ENCODE measurements at regions not wholly inside any gene's neighbourhood (a gene's known extent, or its start where the extent isn't known, plus 50 kb on each side); places are given as distances from the start of the nearest gene placed in this dataset.
"Not testable (repeated sequence)": the region's sequence is repeated elsewhere in the genome, so short reads cannot be mapped to it uniquely, and the experiment has no call there.

DNA sequence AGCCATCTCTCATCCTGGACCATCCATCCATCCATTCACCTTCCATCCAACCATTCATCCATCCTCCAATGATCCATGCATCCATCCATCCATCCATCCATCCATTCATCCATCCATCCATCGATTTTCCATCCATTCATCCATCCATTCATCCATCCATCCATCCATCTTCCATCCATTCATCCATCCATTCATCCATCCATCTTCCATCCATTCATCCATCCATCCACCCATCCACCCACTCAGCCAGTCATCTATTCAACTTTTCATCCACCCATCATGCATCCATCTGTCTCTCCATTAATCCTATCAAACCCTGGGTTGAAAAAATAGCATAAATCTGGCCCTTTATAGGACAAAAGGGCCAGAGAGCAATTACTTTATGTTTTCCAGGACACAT is 158.3 kb upstream of the WSCD1 start:
- no peak for DNase-seq

DNA sequence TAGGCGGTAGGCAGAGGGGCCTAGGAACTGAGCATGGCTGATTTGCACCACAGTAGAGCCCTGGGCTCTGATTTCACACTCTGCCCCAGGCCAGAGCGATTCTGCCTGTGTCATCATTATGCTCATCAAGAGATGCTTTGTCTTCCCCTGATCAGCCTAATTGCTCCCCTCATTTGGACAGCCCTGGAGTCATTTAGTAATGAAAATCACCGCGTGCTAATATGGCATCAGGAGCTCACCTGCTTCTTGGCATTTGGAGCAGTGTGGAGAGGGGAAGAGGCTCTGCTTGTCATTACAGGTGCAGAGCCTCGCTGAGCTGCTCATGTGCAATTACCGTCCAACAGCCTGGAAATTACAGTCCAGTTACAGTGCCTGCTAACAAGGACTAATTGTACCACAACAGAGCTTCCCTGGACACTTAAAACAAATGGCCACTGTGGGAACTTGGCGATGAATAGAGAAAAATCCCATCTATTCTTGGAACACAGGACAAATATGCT is 157.1 kb upstream of the WSCD1 start:
- DNase-seq = no peak

DNA sequence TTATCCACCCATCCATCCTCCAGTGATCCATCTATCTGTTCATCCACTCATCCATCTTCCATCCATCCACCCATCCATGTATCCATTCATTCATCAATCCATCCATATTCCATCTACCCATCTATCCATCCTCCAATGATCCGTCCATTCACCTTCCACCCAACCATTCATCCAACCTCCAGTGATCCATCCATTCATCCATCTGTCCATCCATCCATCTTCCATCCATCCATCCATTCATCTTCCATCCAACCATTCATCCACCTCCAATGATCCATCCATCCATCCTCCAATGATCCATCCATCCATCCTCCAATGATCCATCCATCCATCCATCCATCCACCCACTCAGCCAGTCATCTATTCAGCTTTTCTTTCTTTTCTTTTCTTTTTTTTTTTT is 156.5 kb upstream of the WSCD1 start:
- DNase-seq = no peak

DNA sequence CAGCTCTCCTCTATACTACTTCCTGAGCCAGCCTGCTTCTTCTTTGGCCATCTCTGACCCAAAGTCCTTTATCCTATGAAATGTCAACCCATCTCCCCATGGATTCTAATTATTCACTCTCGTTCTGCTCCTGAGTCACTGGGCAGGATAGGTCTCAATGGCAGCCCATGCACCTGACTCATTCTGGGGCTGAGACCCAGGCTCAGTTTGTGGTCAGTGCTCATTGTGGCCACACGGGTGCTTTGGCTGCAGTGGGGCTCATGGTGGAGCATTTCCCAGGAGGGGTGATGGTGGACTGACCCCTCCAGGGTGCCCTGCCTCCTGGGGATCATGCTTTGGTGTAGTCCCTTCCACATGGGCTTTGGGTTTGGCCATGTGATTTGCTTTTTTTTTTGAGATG is 154.8 kb upstream of the WSCD1 start:
- DNase-seq = no peak

DNA sequence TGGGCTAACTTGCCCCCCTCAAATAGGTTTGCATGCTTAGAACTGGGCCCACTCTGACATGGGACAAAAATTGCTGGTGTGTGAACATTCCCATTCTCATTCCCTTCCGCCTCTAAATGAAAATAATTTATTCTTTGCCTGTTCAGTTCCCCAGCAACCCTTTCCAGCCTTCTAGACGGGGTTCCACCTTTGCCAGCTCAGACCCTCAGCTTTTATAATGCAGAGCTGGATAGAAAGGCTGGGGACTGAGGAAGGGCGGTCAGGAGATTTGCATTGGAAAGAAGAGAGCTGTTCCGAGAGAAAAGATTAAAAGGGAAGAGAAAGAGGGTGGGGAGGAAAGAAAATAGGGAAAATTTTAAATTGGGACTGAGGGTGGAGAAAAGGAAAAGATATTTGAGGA is 151.1 kb upstream of the WSCD1 start:
- no peak for DNase-seq

DNA sequence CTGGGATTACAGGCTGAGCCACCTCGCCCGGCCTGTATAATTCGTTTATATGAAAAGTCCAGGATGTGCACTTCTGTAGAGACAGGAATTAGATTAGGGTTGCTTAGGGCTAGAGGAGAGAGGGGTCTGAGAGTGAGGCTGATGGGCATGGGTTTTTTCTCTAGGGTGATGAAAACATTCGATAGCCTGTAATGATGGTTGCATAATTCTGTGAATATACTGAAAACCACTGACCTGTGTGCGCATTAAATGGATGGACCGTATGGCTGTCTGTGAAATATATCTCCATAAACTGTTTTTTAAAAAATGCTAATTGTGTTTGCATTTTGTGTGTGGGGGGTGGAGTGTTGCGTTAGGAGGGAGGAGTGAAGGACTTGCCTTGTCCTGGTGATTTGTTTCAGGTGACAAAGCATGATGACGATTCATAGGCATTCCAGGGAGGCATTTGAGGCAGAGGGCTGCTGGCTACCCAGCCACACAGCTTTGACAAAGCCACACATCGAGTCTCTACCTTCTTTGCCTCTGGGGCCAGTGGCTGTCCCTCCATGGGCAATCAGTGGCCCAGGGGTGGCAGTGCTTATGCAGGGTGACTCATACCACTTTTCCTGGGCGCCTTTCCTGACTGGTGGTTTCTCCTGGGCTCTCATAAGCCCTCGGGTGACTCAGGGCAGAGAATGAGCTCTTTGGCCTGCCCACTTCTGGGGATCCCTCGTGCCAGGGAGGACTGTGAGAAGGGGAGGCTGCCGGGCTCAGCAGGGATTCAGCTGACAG is 148.5 kb upstream of the WSCD1 start:
- DNase-seq = no peak

DNA sequence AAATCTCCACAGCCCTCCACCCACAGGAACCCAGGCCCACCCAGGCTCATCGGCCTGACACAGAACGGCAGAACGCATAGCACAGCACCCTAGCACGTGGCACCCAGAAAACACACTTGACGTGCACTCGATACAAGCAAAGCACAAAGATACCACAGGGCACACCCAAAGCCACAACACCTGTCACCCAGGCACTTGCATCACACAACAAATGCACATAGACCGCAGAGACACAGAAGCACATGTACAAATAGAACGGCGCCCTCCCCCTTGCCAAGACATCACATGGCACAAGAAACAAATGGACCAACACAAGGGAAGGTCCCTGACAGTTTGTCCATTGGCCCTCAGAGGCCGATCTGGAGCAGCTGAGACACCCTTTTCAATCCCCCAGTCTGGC is 147.7 kb upstream of the WSCD1 start:
- DNase-seq = no peak

DNA sequence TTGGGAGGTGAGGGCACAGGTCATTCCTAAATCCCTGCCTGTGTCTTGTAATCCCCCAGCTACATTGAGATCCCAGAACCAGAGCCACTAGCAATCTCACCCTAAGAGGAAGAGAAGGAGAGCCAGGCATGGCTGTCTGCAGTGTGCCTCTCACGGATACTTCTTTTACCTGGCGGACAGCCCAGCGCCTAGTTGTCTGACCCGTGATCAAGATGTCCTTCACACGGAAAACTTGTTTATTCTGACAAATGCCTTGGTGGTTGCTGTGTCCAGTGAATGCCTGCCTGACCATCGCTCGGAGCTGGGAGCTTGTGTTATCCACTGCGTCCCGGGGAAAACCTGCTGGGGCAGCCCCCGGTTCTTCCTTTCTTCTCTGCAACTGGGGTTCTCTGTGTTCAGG is 140.5 kb upstream of the WSCD1 start:
- DNase-seq = no peak

DNA sequence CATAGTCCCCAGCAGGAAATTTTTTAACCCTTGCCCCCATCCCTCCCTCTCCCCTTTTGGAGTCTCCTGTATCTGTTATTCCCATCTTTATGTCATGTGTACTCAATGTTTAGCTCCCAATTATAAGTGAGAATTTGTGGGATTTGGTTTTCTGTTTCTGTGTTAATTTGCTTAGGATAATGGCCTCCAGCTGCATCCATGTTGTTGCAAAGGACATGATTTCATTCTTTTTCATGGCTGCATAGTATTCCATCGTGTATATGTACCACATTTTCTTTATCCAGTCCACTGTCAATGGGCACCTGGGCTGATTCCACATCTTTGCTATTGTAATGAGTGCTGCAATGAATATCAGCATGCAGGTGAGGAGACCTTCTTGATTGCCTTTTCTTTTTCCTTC is 139.6 kb upstream of the WSCD1 start:
- DNase-seq = not testable (repeated sequence)

DNA sequence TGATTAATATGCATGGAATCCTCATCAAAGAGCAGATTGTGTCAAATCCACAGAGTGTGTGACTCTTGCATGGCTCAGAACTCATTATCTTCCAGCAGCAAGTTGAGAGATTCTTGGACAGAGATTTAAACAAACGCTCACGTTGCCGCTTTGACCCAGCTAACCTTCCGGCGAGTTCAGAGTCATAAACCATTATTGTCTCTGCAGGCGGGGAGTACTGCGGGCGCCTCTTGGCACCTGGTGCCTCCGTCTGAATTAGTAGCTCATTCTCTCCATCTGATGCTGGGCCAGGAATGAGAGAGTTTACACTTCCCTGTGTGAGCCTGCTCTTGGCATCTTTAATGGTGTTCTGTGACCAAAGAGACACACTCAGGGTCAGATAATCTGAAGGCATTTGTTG is 138.6 kb upstream of the WSCD1 start:
- no peak for DNase-seq

DNA sequence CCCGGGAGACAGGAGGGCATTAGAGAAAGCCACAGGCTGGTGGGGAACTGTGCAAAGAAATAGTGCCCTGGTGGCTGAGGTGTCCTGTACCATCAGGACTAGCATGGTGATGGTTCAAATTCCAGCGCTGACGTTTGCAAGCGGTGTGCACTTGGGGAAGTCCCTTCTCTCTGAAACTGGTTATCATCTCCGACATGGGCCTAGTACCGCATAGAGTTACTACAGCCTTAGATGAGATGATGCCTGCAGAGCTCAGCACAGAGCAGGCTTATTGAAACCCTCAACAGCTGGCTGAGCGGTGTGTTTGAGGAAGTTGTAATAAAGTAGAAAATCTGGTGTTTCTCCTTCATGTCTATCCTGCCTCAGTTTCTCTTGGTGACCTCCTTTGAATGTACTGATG is 136.7 kb upstream of the WSCD1 start:
- no peak for DNase-seq

DNA sequence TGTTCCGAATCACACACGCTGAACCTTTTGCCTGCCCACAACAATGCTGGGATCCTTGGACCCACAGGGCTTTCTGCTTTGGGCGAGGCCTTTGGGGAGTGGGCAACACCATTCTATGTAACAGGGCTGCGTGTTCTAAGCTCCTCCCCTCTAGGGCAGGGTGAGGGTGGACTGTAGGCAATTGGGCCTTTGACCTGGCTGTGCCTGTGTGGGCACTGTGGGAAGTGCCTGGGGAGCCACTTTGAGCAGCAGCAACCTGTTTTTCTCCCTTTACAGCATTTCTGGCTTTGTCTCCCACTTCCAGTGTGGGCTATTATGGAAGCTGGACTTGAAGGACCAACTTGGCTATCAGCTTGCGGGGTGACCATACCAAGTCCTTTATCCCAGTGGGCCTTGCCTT is 128.9 kb upstream of the WSCD1 start:
- no peak for DNase-seq

DNA sequence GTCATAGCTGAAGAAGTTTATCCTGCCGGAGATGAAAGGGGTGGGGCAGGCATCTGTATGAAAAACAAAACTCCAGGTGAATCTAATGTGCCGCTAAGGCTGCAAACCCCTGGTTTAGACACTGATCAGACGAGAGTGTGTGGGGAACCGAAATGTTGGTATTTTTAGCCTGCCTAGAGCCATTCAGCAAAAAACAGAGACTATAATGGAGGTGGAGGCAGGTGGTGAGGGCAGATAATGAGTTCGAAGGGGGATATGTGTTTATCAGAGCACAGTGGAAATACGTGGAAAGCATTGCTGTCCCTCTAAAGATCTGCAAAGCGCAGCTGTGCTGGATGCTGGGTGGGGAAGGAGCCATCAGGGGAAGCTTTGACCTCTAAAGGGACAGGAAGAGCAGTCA is 127.5 kb upstream of the WSCD1 start:
- DNase-seq = no peak

DNA sequence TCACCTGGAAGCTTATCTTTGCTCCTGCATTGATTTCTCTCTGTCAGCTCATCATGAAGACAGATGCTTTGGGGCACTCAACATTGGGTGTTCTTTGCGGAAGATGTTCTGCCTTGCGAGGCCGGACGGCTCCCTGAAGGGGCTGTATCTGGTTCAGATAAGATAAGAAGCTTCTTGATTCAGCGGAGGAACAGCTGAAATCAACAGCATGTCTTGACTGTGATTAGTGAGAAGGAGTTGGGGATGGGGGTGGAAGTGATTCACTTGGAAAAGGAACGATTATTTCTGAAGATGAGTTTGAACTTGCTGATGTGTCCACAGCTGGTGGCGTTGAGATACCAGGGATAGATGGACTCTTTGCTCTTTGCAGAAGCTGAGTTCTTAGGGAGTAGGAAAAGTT is 126.9 kb upstream of the WSCD1 start:
- no peak for DNase-seq

DNA sequence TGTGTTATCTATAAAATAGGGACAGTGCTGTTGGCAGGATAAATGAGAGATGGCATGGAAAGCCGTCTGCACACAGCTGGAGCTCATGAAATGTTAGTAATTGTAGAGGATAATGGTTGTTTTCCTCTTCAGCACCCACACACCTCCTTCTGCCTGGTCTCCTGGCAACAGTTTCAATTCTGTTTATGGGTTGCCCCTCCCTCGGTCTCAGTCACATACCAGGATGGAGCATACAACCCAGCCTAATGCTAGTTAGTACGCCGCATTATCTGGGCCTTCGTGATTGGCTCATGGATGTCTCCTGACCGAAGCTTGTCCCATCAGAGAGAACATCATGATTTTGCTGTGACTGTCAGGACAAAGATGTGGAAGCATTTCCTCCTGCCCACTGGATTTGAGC is 126.2 kb upstream of the WSCD1 start:
- DNase-seq = no peak

DNA sequence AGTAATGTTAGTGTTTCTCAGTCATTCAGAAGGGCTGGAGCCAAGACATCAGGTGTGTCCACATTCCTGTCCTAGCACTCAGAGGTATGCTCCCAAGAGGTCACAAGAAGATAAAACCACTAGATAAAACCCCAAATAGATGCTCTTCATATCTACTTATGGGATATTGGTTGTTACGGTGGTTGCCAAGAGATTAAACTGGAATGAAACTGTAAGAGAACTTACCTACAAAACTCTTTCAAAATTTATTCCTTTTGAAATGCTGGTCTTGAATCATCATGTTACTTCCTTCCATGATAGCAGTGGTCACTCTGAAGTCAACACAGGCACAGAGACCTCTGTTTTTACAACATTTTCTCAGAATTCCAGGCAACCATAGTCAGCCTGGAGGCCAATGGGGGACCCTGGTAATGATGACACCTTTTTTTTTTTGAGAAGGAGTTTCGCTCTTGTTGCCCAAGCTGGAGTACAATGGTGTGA is 122.4 kb upstream of the WSCD1 start:
- DNase-seq = no peak

DNA sequence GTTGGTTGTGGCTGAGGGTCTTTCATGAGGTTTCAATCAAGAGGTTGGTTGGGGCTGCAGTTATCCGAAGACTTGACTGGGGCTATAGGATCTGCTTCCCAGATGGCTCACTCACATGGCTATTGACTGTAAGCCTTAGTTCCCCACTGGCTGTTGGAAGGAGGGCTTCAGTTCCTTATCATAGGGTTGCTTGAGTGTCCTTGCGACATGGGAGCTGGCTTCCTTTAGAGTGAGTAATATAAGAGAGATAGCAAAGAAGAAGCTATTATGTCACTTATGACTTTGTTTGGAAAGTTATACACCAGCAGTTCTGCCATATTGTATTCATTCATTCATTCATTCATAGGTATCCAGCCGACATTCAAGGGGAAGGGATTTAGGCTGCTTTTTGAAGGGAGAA is 121.4 kb upstream of the WSCD1 start:
- no peak for DNase-seq

DNA sequence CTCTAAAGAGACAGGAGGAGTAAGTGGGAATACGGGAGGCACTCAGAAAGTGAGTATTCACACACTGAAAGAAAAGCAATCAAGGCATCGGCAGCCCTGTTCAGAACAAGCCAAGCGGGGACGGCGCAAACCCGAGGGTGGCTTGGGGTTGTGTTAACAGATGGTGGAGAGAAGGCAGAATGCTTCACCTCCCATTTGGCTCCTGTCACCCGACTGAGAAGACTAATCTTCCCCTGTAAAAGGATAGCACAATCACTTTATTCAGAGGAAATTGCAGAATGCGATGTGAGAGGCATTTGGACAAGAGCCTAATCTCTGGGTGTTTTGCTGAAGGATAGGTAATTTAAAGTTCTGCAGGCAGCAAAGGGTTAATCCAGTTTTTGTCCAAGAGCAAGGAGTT is 119.3 kb upstream of the WSCD1 start:
- DNase-seq = no peak

DNA sequence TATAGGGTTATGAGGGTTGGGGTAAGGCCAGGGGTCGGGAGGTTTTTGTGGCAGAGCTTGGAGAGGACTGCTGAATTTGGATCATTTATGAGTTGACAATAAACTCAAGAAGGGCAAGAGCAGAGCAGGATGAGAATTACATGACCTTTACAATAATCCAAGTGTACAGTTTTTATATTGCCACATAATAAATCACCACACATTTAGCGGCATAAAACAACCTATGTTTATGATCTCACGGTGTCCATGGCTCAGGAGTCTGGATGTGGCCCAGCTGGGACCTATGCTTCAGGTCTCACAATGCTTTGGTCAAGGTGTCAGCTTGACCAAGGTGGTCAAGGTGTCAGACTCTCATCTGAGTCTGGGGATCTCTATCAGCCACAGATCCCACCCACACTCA is 118.3 kb upstream of the WSCD1 start:
- no peak for DNase-seq

DNA sequence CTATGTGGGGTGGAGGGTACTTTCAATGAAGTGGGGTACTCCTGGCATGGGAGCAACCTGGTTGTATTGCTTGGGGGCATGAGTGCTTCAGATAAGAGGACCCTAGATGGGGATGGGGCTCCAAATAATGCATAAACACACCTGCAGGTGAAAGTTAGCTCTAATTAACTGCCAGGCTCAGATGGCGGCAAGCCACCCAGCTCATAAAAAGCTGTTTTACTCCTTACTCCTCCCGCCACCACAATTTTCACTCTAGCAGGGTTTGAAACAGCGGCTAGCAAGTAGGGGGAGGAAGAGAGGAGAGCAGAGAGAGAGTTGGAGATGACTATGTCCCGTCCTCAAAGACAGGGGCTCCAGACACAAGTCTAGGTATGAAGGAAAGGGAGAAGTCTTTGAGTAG is 117.7 kb upstream of the WSCD1 start:
- no peak for DNase-seq

DNA sequence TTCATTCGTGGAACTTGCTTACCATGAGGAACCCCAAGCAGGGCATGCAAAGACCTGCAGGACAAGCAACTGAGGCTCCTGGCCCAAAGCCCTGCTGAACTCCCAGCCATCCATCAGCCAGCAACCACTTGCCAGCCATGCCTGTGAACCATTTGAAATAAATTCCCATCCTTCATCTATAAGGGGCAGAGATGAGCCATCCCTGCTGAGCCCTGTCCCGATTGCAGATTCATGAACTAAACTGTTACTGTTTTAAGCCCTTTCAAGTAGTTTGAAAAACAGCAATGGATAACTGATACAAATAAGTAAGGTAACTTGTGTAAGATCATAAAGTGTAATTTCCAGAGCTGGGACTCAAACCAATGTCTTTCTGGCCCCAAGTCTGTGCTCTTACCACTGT is 114.4 kb upstream of the WSCD1 start:
- no peak for DNase-seq

DNA sequence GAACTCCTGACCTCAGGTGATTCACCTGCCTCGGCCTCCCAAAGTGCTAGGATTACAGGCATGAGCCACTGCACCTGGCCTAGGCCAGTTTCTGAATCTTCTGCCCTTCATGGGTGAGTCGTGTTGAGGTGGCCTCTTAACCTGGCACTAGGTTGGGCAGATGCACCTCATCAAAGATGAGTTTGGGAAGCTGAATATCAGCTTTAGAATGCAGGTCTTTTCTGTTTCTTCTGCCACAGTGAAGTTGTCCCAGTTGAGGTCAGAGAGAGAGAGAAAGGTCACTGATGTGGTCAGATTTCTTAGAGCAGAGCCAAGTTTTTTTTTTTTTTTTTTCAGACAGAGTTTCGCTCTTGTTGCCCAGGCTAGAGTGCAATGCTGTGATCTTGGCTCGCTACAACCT is 111.3 kb upstream of the WSCD1 start:
- DNase-seq = no peak

DNA sequence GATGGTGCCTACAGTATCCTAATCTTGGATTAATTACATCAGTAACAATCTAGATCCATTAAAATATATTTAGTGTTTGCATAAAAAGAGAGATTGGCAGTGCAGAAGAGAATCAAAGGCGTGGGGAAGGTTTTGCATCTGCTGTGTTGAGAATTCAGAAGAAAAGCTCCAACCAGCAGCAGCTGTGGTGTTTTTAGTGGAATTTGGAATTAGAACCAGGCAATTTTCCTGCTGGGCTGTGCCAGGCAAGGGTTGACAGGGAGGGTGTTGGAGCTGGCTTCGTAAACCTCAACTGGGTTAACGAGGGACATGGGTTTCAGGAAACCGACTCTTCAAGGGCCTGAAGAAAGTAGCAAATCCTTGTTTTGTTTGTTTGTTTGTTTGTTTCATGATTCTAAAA is 107.8 kb upstream of the WSCD1 start:
- no peak for DNase-seq

DNA sequence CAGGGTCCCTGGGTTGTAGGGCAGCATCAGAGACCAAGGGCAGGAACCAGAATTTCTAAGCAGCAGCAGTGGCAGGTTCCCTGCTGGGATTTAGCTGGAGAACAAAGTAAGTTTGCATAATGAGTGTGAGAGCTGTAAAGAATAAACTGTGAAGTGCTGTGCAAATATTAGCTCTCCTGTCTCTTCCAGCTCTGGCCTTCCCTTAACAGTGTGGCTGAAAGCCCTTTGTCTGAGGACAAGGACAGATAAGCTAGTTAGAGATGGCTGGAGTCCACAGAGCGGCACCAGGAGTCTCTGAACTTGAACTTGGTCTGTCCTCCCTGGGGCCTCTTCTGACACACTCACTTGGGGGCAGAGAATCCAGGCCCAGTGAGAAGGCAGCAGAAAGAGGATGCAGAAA is 98.2 kb upstream of the WSCD1 start:
- no peak for DNase-seq

DNA sequence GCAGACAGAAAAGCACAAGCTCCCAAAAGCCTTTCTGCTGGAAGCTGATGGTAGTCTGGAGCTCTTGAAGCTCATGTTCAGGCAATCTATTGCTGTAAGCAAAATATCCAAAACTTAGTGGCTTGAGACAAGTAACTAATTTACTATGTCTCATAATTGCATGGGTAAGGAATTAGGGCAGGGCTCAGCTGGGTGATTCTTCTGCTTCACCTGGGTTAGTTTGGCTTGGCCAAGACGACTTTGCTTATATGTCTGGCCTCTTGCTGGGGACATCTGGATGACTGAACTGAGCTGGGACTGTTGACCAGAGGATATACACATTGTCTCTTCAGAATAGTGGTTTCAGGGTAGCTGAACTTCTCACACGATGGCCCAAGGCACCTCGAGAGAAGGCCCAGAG is 96.8 kb upstream of the WSCD1 start:
- no peak for DNase-seq
